MM.1S (cell line): ENCODE measurements at regions not wholly inside any gene's neighbourhood (a gene's known extent, or its start where the extent isn't known, plus 50 kb on each side); places are given as distances from the start of the nearest gene placed in this dataset.

ENCODE experiments used
- CTCF ChIP-seq: fragments of 300-600 bp; sonication (generic); IDR thresholded peaks from 2 replicates; pipeline ENCODE4 v1.5.1; 2016; ENCODE audit warnings: antibody characterized with exemption, low read length, mixed read lengths
- EZH2 ChIP-seq: fragments of 300-600 bp; sonication (generic); optimal IDR thresholded peaks from 2 replicates; pipeline ENCODE3; 2017; ENCODE audit warnings: low read depth, mild to moderate bottlenecking, antibody characterized with exemption, low read length, mixed read lengths
- EZH2phosphoT487 ChIP-seq: fragments of 300-600 bp; sonication (generic); IDR thresholded peaks from 2 replicates; pipeline ENCODE4 v1.6.1; 2018; ENCODE audit warnings: antibody characterized with exemption, low read length

GRCh38 chr1:4482526-4482925 is 171.9 kb upstream of the AJAP1 start:
- TF ChIP-seq CTCF (no peak), EZH2 (no peak), EZH2phosphoT487 (no peak)
